ENCODE measurements at regions not wholly inside any gene's neighbourhood (a gene's known extent, or its start where the extent isn't known, plus 50 kb on each side); places are given as distances from the start of the nearest gene placed in this dataset.
A peak's percentile ranks its signal among the peaks of the same experiment; 100 is the strongest.

DNA sequence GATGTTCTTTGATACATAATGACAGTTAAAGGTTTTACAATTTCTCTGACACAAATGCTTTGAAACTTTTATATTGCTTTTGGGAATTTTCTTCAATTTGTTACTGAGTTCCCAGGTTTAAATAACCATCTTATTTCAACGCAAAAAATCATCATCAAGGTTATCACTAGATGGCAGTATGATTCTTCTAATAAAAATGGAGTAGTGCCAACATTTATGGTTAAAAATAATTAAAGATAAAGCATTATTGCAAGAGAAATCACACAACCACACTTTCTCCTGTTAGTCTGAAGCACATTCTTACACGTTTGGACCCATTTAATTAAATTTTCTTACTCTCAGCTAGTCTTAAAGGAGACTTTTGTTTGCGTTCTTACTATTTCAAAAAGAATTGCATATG lies 611.3 kb upstream of the CPXCR1 start:
- CTCF ChIA-PET, result no interaction called here
- Histone ChIP-seq H3K4me2 (no peak overlapping the region), H4K20me1 (ENCODE audit: insufficient read depth) (no peaks in the 10 kb centered on the region), H3F3A (ENCODE audit: insufficient read depth, low read depth) (no peaks in the 10 kb centered on the region), H3K36me3 (ENCODE audit: low read depth) (no peaks in the 10 kb centered on the region), H3K9me2 (ENCODE audit: insufficient read depth) (no peaks in the 10 kb centered on the region), H3K9me3 (ENCODE audit: insufficient read depth, low read depth) (no peaks in the 10 kb centered on the region), H3K27ac (no peak overlapping the region), H3K4me1 (replicated peaks; ENCODE audit: insufficient read depth) (no peaks in the 10 kb centered on the region), H3K27me3 (ENCODE audit: insufficient read depth, low read depth) (no peaks in the 10 kb centered on the region), H3K79me2 (ENCODE audit: low read depth) (no peaks in the 10 kb centered on the region), H2AFZ (no peak overlapping the region), H3K4me3 (no peak overlapping the region)
- POLR2A ChIA-PET (ENCODE audit: unreplicated experiment), result no interaction called here
- intact Hi-C loops (cut with micrococcal nuclease; ENCODE audit: unreplicated experiment), result loop anchor here (2.0 kb wide), 1 partner anchor 477 kb away; no protein-coding TSS in a partner anchor
- TF ChIP-seq, protein P1, sequence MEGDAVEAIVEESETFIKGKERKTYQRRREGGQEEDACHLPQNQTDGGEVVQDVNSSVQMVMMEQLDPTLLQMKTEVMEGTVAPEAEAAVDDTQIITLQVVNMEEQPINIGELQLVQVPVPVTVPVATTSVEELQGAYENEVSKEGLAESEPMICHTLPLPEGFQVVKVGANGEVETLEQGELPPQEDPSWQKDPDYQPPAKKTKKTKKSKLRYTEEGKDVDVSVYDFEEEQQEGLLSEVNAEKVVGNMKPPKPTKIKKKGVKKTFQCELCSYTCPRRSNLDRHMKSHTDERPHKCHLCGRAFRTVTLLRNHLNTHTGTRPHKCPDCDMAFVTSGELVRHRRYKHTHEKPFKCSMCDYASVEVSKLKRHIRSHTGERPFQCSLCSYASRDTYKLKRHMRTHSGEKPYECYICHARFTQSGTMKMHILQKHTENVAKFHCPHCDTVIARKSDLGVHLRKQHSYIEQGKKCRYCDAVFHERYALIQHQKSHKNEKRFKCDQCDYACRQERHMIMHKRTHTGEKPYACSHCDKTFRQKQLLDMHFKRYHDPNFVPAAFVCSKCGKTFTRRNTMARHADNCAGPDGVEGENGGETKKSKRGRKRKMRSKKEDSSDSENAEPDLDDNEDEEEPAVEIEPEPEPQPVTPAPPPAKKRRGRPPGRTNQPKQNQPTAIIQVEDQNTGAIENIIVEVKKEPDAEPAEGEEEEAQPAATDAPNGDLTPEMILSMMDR (conservative IDR thresholded peaks at IDR 0.05), result peak; percentile 56
- TF ChIP-seq EZH2 (IDR thresholded peaks at IDR 0.05; ENCODE audit: low read depth), result no peak
- BruUV-seq (replicated peaks), result no TSS peak
- no peak for DNase-seq

DNA sequence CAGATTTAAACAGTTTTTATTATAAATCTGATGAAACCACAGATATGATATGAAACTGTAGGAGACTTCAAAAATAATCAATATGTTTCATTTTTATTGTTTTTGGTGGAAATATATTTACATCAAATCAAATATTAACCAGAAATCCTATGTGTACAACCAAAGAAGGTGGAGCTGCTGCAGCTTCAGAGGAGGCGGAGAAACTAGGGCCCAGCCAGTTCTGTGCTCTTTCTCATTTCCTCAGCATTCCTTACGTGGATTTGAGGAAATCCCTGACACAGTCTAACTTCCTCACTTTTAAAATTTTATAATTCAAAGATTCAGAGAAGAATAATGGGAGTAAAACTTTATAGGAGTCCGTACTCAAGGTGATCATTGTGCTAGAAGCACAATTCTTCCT lies 610.7 kb upstream of the CPXCR1 start:
- TF ChIP-seq, protein P1 (conservative IDR thresholded peaks at IDR 0.05), result no peak
- no peak for TF ChIP-seq EZH2 (IDR thresholded peaks at IDR 0.05; ENCODE audit: low read depth)
- Histone ChIP-seq H3K27ac (no peak overlapping the region), H3K9me2 (ENCODE audit: insufficient read depth) (no peaks in the 10 kb centered on the region), H2AFZ (no peak overlapping the region), H3K36me3 (ENCODE audit: low read depth) (no peaks in the 10 kb centered on the region), H3K9me3 (ENCODE audit: insufficient read depth, low read depth) (no peaks in the 10 kb centered on the region), H3K4me1 (replicated peaks; ENCODE audit: insufficient read depth) (no peaks in the 10 kb centered on the region), H3K27me3 (ENCODE audit: insufficient read depth, low read depth) (no peaks in the 10 kb centered on the region), H3F3A (ENCODE audit: insufficient read depth, low read depth) (no peaks in the 10 kb centered on the region), H4K20me1 (ENCODE audit: insufficient read depth) (no peaks in the 10 kb centered on the region), H3K79me2 (ENCODE audit: low read depth) (no peaks in the 10 kb centered on the region), H3K4me3 (no peak overlapping the region), H3K4me2 (no peak overlapping the region)
- intact Hi-C loops (cut with micrococcal nuclease; ENCODE audit: unreplicated experiment), result loop anchor here (2.0 kb wide), 1 partner anchor 476 kb away; no protein-coding TSS in a partner anchor
- ChIA-PET CTCF (no interaction called here), POLR2A (ENCODE audit: unreplicated experiment) (no interaction called here)
- DNase-seq, result no peak
- BruUV-seq (replicated peaks), result no TSS peak

DNA sequence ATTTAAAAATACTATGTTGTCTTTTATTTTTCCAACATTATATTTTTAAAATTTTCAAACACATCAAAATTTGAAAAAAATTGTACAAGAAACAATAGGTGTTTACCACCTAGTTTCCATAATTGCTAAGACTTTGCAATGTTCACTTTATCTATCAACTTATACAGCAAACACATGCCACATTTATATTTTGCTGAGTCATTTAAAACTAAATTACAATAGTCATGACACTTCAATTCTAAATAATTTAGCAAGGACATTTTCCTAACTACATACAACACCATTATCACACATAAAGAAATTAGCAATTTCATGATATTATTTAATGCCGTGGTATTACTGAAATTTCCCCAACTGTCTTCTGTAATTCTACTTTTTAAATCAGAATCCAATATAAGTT lies 600.4 kb upstream of the CPXCR1 start:
- intact Hi-C loops (cut with micrococcal nuclease; ENCODE audit: unreplicated experiment), result no loop called here
- POLR2A ChIA-PET (ENCODE audit: unreplicated experiment), result no interaction called here
- H3K4me1 ChIP-seq (replicated peaks; ENCODE audit: insufficient read depth), result no peaks in the 10 kb centered on the region
- no peak for DNase-seq
- H3K27ac ChIP-seq, result no peak overlapping the region
- no peaks in the 10 kb centered on the region for H3K27me3 ChIP-seq (ENCODE audit: insufficient read depth, low read depth)
- no peaks in the 10 kb centered on the region for H3K79me2 ChIP-seq (ENCODE audit: low read depth)
- H3K9me3 ChIP-seq (ENCODE audit: insufficient read depth, low read depth), result no peaks in the 10 kb centered on the region
- H3K36me3 ChIP-seq (ENCODE audit: low read depth), result no peaks in the 10 kb centered on the region
- no TSS peak for BruUV-seq (replicated peaks)
- CTCF ChIA-PET, result no interaction called here
- no peak overlapping the region for H3K4me2 ChIP-seq
- no peaks in the 10 kb centered on the region for H3F3A ChIP-seq (ENCODE audit: insufficient read depth, low read depth)
- TF ChIP-seq, protein P1 (conservative IDR thresholded peaks at IDR 0.05), result no peak
- TF ChIP-seq EZH2 (IDR thresholded peaks at IDR 0.05; ENCODE audit: low read depth), result no peak
- H4K20me1 ChIP-seq (ENCODE audit: insufficient read depth), result no peaks in the 10 kb centered on the region
- no peaks in the 10 kb centered on the region for H3K9me2 ChIP-seq (ENCODE audit: insufficient read depth)
- no peak overlapping the region for H3K4me3 ChIP-seq
- H2AFZ ChIP-seq, result no peak overlapping the region
